ENCODE measurements at regions not wholly inside any gene's neighbourhood (a gene's known extent, or its start where the extent isn't known, plus 50 kb on each side); places are given as distances from the start of the nearest gene placed in this dataset.
A peak's percentile ranks its signal among the peaks of the same experiment; 100 is the strongest.

DNA sequence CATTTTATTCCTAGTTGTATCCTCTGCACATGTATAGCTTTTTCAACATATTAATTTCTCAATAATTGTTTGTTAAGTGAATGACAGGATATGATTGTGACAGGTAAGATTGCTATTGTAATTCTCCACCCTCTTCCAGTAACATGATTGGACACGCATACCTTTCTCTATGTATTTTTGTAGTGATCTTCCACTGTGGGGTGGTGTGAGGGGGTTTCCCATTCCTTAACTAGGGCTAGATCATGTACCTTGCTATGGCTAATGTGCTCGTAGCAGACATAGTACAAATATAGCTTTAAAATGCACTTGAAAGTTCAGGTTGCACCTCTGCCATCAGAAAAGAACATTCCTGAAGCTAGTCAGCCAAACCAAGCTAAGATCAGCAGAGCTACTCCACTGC lies 2392.8 kb upstream of the RAG2 start:
- Histone ChIP-seq H3K27me3 (ENCODE audit: control insufficient read depth in 2 of 2, insufficient read depth in 2 of 2, low read length in 2 of 2) (no peaks in the 10 kb centered on the region), H3K79me2 (ENCODE audit: insufficient read depth, low read length) (no peaks in the 10 kb centered on the region), H3K4me3 (replicated peaks in 1 of 3; ENCODE audit: low read depth in 2 of 3, low read length in 3 of 3) (no peak overlapping the region), H2AFZ (ENCODE audit: insufficient read depth, low read depth, low read length, poor library complexity, severe bottlenecking) (no peak overlapping the region), H3K9ac (ENCODE audit: insufficient read depth, low read length, poor library complexity, severe bottlenecking) (no peak overlapping the region), H3K4me2 (replicated peaks; ENCODE audit: extremely low read depth, low read length, poor library complexity, severe bottlenecking) (no peak overlapping the region), H3K4me1 (ENCODE audit: control insufficient read depth in 1 of 2, insufficient read depth in 2 of 2, low read length in 2 of 2) (no peaks in the 10 kb centered on the region), H3K36me3 (replicated peaks in 1 of 2; ENCODE audit: control insufficient read depth in 1 of 2, insufficient read depth in 2 of 2, low read length in 2 of 2) (no peaks in the 10 kb centered on the region), H4K20me1 (ENCODE audit: insufficient read depth, low read length) (no peaks in the 10 kb centered on the region), H3K27ac (ENCODE audit: low read depth in 1 of 2, low read length in 2 of 2) (no peak overlapping the region), H3K9me3 (replicated peaks in 1 of 2; ENCODE audit: control insufficient read depth in 1 of 2, insufficient read depth in 1 of 2, low read length in 2 of 2) (peaks cover 4 to 15% of the 10 kb centered on the region in 2 donors)
- Mint-ChIP-seq H3K4me1 (no peaks in the 10 kb centered on the region), H3K4me3 (no peak overlapping the region), H3K27me3 (ENCODE audit: low read depth in 3 of 3) (peaks cover 0 to 1% (median 0%) of the 10 kb centered on the region in 3 donors), H3K27ac (no peak overlapping the region), H3K9me3 (peaks cover 0 to 28% (median 2%) of the 10 kb centered on the region in 7 donors), H3K36me3 (no peaks in the 10 kb centered on the region)
- no CpG with 5 or more reads among the region's 2 CpGs for WGBS (ENCODE audit: insufficient coverage)
- TF ChIP-seq, protein P1, sequence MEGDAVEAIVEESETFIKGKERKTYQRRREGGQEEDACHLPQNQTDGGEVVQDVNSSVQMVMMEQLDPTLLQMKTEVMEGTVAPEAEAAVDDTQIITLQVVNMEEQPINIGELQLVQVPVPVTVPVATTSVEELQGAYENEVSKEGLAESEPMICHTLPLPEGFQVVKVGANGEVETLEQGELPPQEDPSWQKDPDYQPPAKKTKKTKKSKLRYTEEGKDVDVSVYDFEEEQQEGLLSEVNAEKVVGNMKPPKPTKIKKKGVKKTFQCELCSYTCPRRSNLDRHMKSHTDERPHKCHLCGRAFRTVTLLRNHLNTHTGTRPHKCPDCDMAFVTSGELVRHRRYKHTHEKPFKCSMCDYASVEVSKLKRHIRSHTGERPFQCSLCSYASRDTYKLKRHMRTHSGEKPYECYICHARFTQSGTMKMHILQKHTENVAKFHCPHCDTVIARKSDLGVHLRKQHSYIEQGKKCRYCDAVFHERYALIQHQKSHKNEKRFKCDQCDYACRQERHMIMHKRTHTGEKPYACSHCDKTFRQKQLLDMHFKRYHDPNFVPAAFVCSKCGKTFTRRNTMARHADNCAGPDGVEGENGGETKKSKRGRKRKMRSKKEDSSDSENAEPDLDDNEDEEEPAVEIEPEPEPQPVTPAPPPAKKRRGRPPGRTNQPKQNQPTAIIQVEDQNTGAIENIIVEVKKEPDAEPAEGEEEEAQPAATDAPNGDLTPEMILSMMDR (IDR thresholded peaks at IDR 0.05), result no peak
- intact Hi-C loops (cut with micrococcal nuclease), result no loop called here
- no peak for DNase-seq

DNA sequence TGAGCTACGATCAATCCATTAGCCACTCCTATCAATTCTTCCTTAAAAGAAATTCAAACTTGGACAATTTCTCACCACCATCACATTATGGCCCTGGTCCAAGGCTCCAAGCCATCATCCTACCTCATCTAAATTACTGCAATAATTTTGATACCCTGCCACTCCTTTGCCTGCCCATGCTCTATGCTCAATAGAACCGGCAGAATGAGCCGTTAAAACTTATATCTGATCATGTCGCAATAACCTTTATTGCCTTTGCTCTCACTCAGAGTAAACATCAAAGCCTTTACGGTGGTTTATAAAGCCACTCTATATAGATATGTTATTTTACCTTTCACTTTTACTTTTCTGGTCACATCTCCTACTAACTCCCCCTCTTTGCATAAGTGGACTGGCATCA lies 2392.1 kb upstream of the RAG2 start:
- H3K27ac Mint-ChIP-seq, result peak overlapping the region in 1 of 7 donors; percentile 6
- Histone ChIP-seq H3K4me2 (replicated peaks; ENCODE audit: extremely low read depth, low read length, poor library complexity, severe bottlenecking) (no peak overlapping the region), H3K9me3 (replicated peaks in 1 of 2; ENCODE audit: control insufficient read depth in 1 of 2, insufficient read depth in 1 of 2, low read length in 2 of 2) (peaks cover 6 to 16% of the 10 kb centered on the region in 2 donors), H3K4me3 (replicated peaks in 1 of 3; ENCODE audit: low read depth in 2 of 3, low read length in 3 of 3) (no peak overlapping the region), H3K36me3 (replicated peaks in 1 of 2; ENCODE audit: control insufficient read depth in 1 of 2, insufficient read depth in 2 of 2, low read length in 2 of 2) (no peaks in the 10 kb centered on the region), H2AFZ (ENCODE audit: insufficient read depth, low read depth, low read length, poor library complexity, severe bottlenecking) (no peak overlapping the region), H3K79me2 (ENCODE audit: insufficient read depth, low read length) (no peaks in the 10 kb centered on the region), H4K20me1 (ENCODE audit: insufficient read depth, low read length) (no peaks in the 10 kb centered on the region), H3K9ac (ENCODE audit: insufficient read depth, low read length, poor library complexity, severe bottlenecking) (no peak overlapping the region), H3K27ac (ENCODE audit: low read depth in 1 of 2, low read length in 2 of 2) (no peak overlapping the region), H3K27me3 (ENCODE audit: control insufficient read depth in 2 of 2, insufficient read depth in 2 of 2, low read length in 2 of 2) (no peaks in the 10 kb centered on the region), H3K4me1 (ENCODE audit: control insufficient read depth in 1 of 2, insufficient read depth in 2 of 2, low read length in 2 of 2) (no peaks in the 10 kb centered on the region)
- WGBS (ENCODE audit: insufficient coverage), result 89% methylated on average over 1 of the region's 5 CpGs
- intact Hi-C loops (cut with micrococcal nuclease), result no loop called here
- H3K9me3 Mint-ChIP-seq, result peaks cover 0 to 28% (median 4%) of the 10 kb centered on the region in 7 donors
- DNase-seq, result no peak
- peaks cover 0 to 1% (median 0%) of the 10 kb centered on the region in 3 donors for H3K27me3 Mint-ChIP-seq (ENCODE audit: low read depth in 3 of 3)
- TF ChIP-seq, protein P1 (IDR thresholded peaks at IDR 0.05), result no peak
- no peak overlapping the region for H3K4me3 Mint-ChIP-seq
- no peaks in the 10 kb centered on the region for H3K36me3 Mint-ChIP-seq
- H3K4me1 Mint-ChIP-seq, result no peaks in the 10 kb centered on the region
